Hepatocyte (in vitro differentiated cells): ENCODE measurements at regions not wholly inside any gene's neighbourhood (a gene's known extent, or its start where the extent isn't known, plus 50 kb on each side); places are given as distances from the start of the nearest gene placed in this dataset.

Experiments used
- EZH2 ChIP-seq: fragments of 200-600 bp; sonication (generic); IDR thresholded peaks from 2 replicates; pipeline ENCODE4 v1.6.1; 2016; ENCODE audit warnings: antibody characterized with exemption, mild to moderate bottlenecking, borderline replicate concordance
- TF ChIP-seq, protein P1 (sequence below): fragments of 200-600 bp; sonication (generic); IDR thresholded peaks from 2 replicates; pipeline ENCODE4 v1.5.1; 2016; ENCODE audit warnings: antibody characterized with exemption, mild to moderate bottlenecking; ENCODE audit not compliant: poor library complexity

DNA sequence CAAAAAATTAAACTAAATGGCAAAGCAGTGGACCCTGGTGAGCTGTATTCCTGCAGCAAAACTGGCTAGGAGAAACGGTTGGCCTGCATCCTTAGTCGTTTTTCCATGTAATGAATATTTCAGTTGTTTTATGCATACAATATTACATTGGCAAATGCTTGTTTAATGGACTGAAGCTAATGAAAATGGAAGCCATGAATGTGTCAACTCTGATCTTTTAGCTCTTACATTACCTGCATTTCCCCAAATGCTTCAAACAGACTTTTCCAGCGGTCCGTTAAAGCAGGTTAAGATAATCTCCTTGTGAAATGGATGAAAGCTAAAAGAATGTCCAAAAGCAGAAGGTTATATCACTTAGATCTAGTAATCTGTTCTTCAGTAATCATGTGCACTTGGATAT, 686.3 kb upstream of the SETBP1 start:
- TF ChIP-seq, protein P1, sequence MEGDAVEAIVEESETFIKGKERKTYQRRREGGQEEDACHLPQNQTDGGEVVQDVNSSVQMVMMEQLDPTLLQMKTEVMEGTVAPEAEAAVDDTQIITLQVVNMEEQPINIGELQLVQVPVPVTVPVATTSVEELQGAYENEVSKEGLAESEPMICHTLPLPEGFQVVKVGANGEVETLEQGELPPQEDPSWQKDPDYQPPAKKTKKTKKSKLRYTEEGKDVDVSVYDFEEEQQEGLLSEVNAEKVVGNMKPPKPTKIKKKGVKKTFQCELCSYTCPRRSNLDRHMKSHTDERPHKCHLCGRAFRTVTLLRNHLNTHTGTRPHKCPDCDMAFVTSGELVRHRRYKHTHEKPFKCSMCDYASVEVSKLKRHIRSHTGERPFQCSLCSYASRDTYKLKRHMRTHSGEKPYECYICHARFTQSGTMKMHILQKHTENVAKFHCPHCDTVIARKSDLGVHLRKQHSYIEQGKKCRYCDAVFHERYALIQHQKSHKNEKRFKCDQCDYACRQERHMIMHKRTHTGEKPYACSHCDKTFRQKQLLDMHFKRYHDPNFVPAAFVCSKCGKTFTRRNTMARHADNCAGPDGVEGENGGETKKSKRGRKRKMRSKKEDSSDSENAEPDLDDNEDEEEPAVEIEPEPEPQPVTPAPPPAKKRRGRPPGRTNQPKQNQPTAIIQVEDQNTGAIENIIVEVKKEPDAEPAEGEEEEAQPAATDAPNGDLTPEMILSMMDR, result no peak
- no peak for TF ChIP-seq EZH2
